ENCODE measurements at regions not wholly inside any gene's neighbourhood (a gene's known extent, or its start where the extent isn't known, plus 50 kb on each side); places are given as distances from the start of the nearest gene placed in this dataset.

DNA sequence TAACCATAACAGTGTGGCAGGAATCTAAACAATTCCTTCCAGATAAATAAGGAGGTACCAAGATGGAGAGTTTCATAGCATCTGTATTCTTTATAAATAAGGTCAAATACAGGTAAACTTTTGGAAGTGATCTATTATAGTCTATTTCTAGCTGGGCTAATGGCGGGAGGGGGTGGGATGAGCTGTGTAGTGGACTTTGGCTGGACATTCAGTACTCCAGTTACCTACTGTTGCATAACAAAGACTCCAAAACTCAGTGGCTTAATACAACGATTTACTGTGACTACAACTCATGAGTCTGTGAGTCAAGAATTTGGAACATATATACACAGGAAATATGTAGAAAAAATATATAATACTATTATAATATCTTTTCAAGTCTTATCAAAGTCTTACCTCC, 496.1 kb downstream of the BCL11B start:
- no peaks in the 10 kb centered on the region for H3K36me3 Mint-ChIP-seq (ENCODE audit: insufficient read depth, unreplicated experiment)
- intact Hi-C loops (cut with micrococcal nuclease; ENCODE audit: unreplicated experiment): no loop called here
- Histone ChIP-seq H3K4me1 (no peaks in the 10 kb centered on the region; the same call in 1 of the 2 replicates), H3K36me3 (ENCODE audit: control insufficient read depth, insufficient read depth, low read length) (no peaks in the 10 kb centered on the region), H3K9me3 (no peaks in the 10 kb centered on the region), H3K4me3 (ENCODE audit: low read depth, low read length) (no peak overlapping the region), H3K27me3 (replicated peaks; ENCODE audit: control insufficient read depth, insufficient read depth, low read length) (no peaks in the 10 kb centered on the region)
- CTCF ChIA-PET: no interaction called here
- TF ChIP-seq, protein P1, sequence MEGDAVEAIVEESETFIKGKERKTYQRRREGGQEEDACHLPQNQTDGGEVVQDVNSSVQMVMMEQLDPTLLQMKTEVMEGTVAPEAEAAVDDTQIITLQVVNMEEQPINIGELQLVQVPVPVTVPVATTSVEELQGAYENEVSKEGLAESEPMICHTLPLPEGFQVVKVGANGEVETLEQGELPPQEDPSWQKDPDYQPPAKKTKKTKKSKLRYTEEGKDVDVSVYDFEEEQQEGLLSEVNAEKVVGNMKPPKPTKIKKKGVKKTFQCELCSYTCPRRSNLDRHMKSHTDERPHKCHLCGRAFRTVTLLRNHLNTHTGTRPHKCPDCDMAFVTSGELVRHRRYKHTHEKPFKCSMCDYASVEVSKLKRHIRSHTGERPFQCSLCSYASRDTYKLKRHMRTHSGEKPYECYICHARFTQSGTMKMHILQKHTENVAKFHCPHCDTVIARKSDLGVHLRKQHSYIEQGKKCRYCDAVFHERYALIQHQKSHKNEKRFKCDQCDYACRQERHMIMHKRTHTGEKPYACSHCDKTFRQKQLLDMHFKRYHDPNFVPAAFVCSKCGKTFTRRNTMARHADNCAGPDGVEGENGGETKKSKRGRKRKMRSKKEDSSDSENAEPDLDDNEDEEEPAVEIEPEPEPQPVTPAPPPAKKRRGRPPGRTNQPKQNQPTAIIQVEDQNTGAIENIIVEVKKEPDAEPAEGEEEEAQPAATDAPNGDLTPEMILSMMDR (IDR thresholded peaks at IDR 0.05; ENCODE audit: insufficient read depth in 1 of 2, low read depth in 1 of 2, low read length in 1 of 2, severe bottlenecking in 1 of 2, unreplicated experiment in 1 of 2): no peak
- BruUV-seq (replicated peaks): no TSS peak
- H3K9me3 Mint-ChIP-seq (ENCODE audit: unreplicated experiment): peaks cover 15% of the 10 kb centered on the region
- DNase-seq: no peak
- H3K4me3 Mint-ChIP-seq (ENCODE audit: unreplicated experiment): no peak overlapping the region
- POLR2A ChIA-PET: no interaction called here
- no peak overlapping the region for H3K27ac Mint-ChIP-seq (ENCODE audit: unreplicated experiment)
- H3K4me1 Mint-ChIP-seq (ENCODE audit: low read depth, unreplicated experiment): peaks cover 7% of the 10 kb centered on the region
- no peaks in the 10 kb centered on the region for H3K27me3 Mint-ChIP-seq (ENCODE audit: insufficient read depth, unreplicated experiment)

DNA sequence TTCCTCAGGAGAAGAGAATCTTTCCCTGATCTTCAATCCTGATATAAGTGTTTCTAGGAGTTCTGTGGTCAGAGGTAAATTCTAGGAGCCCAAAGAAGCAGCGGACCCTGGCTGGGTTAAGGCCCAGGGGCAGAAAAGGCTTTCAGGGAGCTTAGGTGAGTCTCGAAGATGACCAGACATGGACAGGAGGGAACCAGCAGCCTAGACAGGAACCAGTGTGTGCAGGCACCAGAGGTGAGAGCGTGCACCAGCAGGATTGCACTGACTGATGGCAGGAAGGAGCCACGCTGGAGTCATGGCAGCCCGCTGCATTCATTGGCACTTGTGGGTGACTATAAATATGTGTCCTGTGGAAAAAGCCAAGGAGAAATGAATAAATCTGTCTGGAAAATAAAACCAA, 489.9 kb downstream of the BCL11B start:
- Mint-ChIP-seq H3K27me3 (ENCODE audit: insufficient read depth, unreplicated experiment) (no peaks in the 10 kb centered on the region), H3K4me1 (ENCODE audit: low read depth, unreplicated experiment) (no peaks in the 10 kb centered on the region), H3K4me3 (ENCODE audit: unreplicated experiment) (no peak overlapping the region), H3K27ac (ENCODE audit: unreplicated experiment) (no peak overlapping the region), H3K9me3 (ENCODE audit: unreplicated experiment) (no peaks in the 10 kb centered on the region), H3K36me3 (ENCODE audit: insufficient read depth, unreplicated experiment) (no peaks in the 10 kb centered on the region)
- no peaks in the 10 kb centered on the region for H3K27me3 ChIP-seq (replicated peaks; ENCODE audit: control insufficient read depth, insufficient read depth, low read length)
- TF ChIP-seq, protein P1 (IDR thresholded peaks at IDR 0.05; ENCODE audit: insufficient read depth in 1 of 2, low read depth in 1 of 2, low read length in 1 of 2, severe bottlenecking in 1 of 2, unreplicated experiment in 1 of 2): no peak
- DNase-seq: no peak
- BruUV-seq (replicated peaks): no TSS peak
- no peaks in the 10 kb centered on the region for H3K4me1 ChIP-seq
- H3K36me3 ChIP-seq (ENCODE audit: control insufficient read depth, insufficient read depth, low read length): no peaks in the 10 kb centered on the region
- intact Hi-C loops (cut with micrococcal nuclease; ENCODE audit: unreplicated experiment): no loop called here
- no peaks in the 10 kb centered on the region for H3K9me3 ChIP-seq
- ChIA-PET POLR2A (no interaction called here), CTCF (no interaction called here)
- H3K4me3 ChIP-seq (ENCODE audit: low read depth, low read length): no peak overlapping the region

DNA sequence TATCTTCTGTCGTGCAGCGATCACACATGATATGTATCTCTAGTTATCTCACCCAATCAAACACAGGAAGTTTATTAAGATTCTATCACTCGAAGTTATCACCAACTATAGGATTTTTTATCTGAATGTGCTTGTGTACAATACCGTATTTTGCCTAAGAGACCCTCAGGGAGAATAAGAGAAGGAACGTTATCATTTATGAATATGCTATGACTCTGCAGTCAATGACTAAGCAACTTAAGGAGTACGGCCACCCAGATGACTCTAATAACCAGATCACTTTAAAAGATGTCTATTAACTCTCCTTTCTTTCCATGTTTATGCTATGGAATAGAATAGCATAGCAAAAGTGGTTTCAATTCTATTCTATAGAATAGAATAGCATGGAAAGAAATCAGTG, 486.4 kb downstream of the BCL11B start:
- Mint-ChIP-seq H3K36me3 (ENCODE audit: insufficient read depth, unreplicated experiment) (no peaks in the 10 kb centered on the region), H3K9me3 (ENCODE audit: unreplicated experiment) (peaks cover 18% of the 10 kb centered on the region), H3K4me3 (ENCODE audit: unreplicated experiment) (no peak overlapping the region), H3K27me3 (ENCODE audit: insufficient read depth, unreplicated experiment) (peaks cover 8% of the 10 kb centered on the region), H3K27ac (ENCODE audit: unreplicated experiment) (no peak overlapping the region), H3K4me1 (ENCODE audit: low read depth, unreplicated experiment) (no peaks in the 10 kb centered on the region)
- POLR2A ChIA-PET: no interaction called here
- Histone ChIP-seq H3K9me3 (no peaks in the 10 kb centered on the region), H3K4me1 (no peaks in the 10 kb centered on the region), H3K36me3 (ENCODE audit: control insufficient read depth, insufficient read depth, low read length) (no peaks in the 10 kb centered on the region), H3K27me3 (replicated peaks; ENCODE audit: control insufficient read depth, insufficient read depth, low read length) (no peaks in the 10 kb centered on the region), H3K4me3 (ENCODE audit: low read depth, low read length) (no peak overlapping the region)
- TF ChIP-seq, protein P1 (IDR thresholded peaks at IDR 0.05; ENCODE audit: insufficient read depth in 1 of 2, low read depth in 1 of 2, low read length in 1 of 2, severe bottlenecking in 1 of 2, unreplicated experiment in 1 of 2): no peak
- DNase-seq: no peak
- BruUV-seq (replicated peaks): no TSS peak
- intact Hi-C loops (cut with micrococcal nuclease; ENCODE audit: unreplicated experiment): no loop called here
- CTCF ChIA-PET: no interaction called here

Data from Caco-2 (cell line).